ENCODE measurements at regions not wholly inside any gene's neighbourhood (a gene's known extent, or its start where the extent isn't known, plus 50 kb on each side); places are given as distances from the start of the nearest gene placed in this dataset.
"Not testable (repeated sequence)": the region's sequence is repeated elsewhere in the genome, so short reads cannot be mapped to it uniquely, and the experiment has no call there.

DNA sequence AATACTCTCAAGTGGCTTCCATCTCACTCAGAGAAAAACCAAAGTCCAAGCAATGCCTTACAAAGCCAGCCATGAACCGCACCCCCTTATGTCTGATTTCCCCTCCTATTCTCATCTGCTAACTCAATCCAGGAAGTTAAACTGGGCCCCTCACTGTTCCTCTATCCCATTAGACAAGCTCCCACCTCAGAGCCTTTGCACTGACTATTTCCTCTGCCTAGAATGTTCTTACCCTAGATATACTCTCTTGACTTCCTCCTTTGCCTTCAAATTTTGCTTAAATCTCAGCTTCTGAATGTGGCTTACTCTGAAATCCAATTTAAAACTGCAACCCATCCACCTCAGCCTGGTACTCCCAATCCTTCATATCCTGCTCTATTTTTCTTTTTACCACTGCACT is 257.0 kb upstream of the USP15 start:
- H3K4me1 ChIP-seq (ENCODE audit: control insufficient read depth in 2 of 2, insufficient read depth in 2 of 2, low read length in 2 of 2): no peaks in the 10 kb centered on the region
- H3K27me3 ChIP-seq (ENCODE audit: control insufficient read depth in 2 of 2, insufficient read depth in 2 of 2, low read length in 2 of 2): no peaks in the 10 kb centered on the region
- no peak overlapping the region for H3K4me3 ChIP-seq (ENCODE audit: low read length in 2 of 2)
- no peaks in the 10 kb centered on the region for H3K36me3 ChIP-seq (ENCODE audit: control insufficient read depth in 2 of 2, insufficient read depth in 2 of 2, low read length in 2 of 2)
- no peak overlapping the region for H3K9ac ChIP-seq (ENCODE audit: low read depth in 1 of 2, low read length in 2 of 2)
- H3K27ac ChIP-seq (ENCODE audit: low read depth in 2 of 2, low read length in 2 of 2): no peak overlapping the region
- no peaks in the 10 kb centered on the region for H3K9me3 ChIP-seq (ENCODE audit: control insufficient read depth in 2 of 2, low read length in 2 of 2)

DNA sequence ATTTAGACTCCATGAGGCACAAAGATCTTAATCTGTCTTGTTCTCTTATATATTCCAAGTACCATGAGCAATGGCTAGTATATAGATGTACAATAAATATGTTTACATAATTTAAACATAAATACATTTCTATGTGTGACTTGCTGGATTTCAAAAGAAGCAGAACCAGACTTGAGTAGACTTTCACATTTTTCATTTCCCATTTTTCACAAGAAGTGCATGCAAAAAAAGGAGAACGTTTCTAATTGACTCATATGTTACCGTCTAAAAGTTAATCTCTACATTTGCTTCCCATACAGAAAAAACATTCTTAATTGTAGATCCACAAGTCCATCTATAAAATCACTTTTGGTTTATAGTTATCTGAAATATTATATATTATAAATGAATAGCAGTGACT is 256.5 kb upstream of the USP15 start:
- Histone ChIP-seq H3K27ac (ENCODE audit: low read depth in 2 of 2, low read length in 2 of 2) (no peak overlapping the region), H3K4me3 (ENCODE audit: low read length in 2 of 2) (no peak overlapping the region), H3K36me3 (ENCODE audit: control insufficient read depth in 2 of 2, insufficient read depth in 2 of 2, low read length in 2 of 2) (no peaks in the 10 kb centered on the region), H3K27me3 (ENCODE audit: control insufficient read depth in 2 of 2, insufficient read depth in 2 of 2, low read length in 2 of 2) (no peaks in the 10 kb centered on the region), H3K9ac (ENCODE audit: low read depth in 1 of 2, low read length in 2 of 2) (no peak overlapping the region), H3K9me3 (ENCODE audit: control insufficient read depth in 2 of 2, low read length in 2 of 2) (no peaks in the 10 kb centered on the region), H3K4me1 (ENCODE audit: control insufficient read depth in 2 of 2, insufficient read depth in 2 of 2, low read length in 2 of 2) (no peaks in the 10 kb centered on the region)

DNA sequence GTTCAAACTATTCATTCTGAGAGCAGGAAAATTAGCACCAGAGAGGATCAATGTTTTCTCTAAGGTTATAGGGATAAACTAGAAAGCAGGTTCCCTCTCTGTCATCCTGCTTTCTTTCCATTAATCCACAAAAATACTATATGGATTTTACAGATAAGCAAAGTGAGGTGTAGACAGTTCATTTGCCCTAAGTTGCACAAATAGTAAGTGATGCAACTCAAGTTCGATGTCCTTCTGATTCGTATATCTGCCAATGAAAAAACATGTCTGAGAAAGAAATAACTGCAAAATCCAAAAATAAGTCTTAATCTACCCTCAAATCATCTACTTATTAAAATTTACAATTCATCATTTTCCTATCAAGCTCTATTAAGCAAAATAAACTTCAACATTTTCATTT is 254.6 kb upstream of the USP15 start:
- H3K27me3 ChIP-seq (ENCODE audit: control insufficient read depth in 2 of 2, insufficient read depth in 2 of 2, low read length in 2 of 2): no peaks in the 10 kb centered on the region
- H3K9me3 ChIP-seq (ENCODE audit: control insufficient read depth in 2 of 2, low read length in 2 of 2): no peaks in the 10 kb centered on the region
- no peak overlapping the region for H3K9ac ChIP-seq (ENCODE audit: low read depth in 1 of 2, low read length in 2 of 2)
- no peaks in the 10 kb centered on the region for H3K4me1 ChIP-seq (ENCODE audit: control insufficient read depth in 2 of 2, insufficient read depth in 2 of 2, low read length in 2 of 2)
- no peaks in the 10 kb centered on the region for H3K36me3 ChIP-seq (ENCODE audit: control insufficient read depth in 2 of 2, insufficient read depth in 2 of 2, low read length in 2 of 2)
- H3K4me3 ChIP-seq (ENCODE audit: low read length in 2 of 2): no peak overlapping the region
- H3K27ac ChIP-seq (ENCODE audit: low read depth in 2 of 2, low read length in 2 of 2): no peak overlapping the region

DNA sequence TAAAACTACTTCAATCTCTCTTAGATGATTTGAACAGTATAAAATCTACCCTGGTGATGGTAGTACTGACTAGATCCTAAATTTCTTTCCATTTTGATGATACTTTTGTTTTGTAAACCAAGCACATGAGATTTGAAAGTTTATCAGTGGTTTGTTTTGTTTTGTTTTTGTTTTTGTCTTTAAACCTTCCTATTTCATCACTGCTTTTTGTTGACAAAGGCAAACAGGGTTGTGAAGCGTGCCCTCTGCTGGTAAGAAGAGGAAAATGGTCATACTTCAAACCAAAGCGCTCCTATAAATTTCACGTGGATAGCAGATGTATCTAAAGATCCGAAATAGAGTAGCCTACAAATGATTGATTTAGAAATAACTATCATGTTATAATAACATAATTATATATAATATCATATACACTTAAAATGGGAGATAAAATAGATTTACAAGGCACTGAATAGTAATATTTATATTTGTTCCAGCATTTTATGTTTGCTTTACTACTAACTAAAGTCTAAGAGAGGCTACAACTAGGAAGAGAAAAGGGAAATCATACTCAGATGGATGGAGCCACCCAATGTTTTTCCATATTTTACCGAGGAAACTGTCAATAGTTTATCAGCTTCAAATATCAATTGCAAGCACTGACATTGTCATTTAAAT is 254.0 kb upstream of the USP15 start:
- no peaks in the 10 kb centered on the region for H3K27me3 ChIP-seq (ENCODE audit: control insufficient read depth in 2 of 2, insufficient read depth in 2 of 2, low read length in 2 of 2)
- H3K27ac ChIP-seq (ENCODE audit: low read depth in 2 of 2, low read length in 2 of 2): no peak overlapping the region
- H3K36me3 ChIP-seq (ENCODE audit: control insufficient read depth in 2 of 2, insufficient read depth in 2 of 2, low read length in 2 of 2): no peaks in the 10 kb centered on the region
- no peaks in the 10 kb centered on the region for H3K9me3 ChIP-seq (ENCODE audit: control insufficient read depth in 2 of 2, low read length in 2 of 2)
- no peak overlapping the region for H3K9ac ChIP-seq (ENCODE audit: low read depth in 1 of 2, low read length in 2 of 2)
- no peak overlapping the region for H3K4me3 ChIP-seq (ENCODE audit: low read length in 2 of 2)
- no peaks in the 10 kb centered on the region for H3K4me1 ChIP-seq (ENCODE audit: control insufficient read depth in 2 of 2, insufficient read depth in 2 of 2, low read length in 2 of 2)

DNA sequence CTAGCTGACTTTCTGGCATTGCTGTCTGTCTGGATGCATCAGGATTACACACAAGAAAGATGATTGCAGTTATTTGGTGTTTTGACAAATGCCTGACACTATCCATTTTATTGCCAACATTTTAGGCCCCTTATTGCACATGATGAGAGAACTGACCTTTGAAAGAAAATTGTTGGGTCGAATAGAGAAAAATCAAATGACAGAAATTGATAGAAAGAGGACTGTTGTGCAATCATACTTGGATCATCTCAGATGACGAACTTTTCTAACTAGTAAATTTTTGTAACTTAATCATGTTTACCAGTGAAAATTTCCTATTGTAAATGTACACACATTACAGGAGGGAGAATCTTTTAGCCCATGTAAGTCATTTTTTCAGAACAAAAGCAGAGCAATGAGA is 251.5 kb upstream of the USP15 start:
- H3K4me3 ChIP-seq (ENCODE audit: low read length in 2 of 2): no peak overlapping the region
- H3K9ac ChIP-seq (ENCODE audit: low read depth in 1 of 2, low read length in 2 of 2): no peak overlapping the region
- no peaks in the 10 kb centered on the region for H3K27me3 ChIP-seq (ENCODE audit: control insufficient read depth in 2 of 2, insufficient read depth in 2 of 2, low read length in 2 of 2)
- H3K4me1 ChIP-seq (ENCODE audit: control insufficient read depth in 2 of 2, insufficient read depth in 2 of 2, low read length in 2 of 2): no peaks in the 10 kb centered on the region
- no peak overlapping the region for H3K27ac ChIP-seq (ENCODE audit: low read depth in 2 of 2, low read length in 2 of 2)
- no peaks in the 10 kb centered on the region for H3K36me3 ChIP-seq (ENCODE audit: control insufficient read depth in 2 of 2, insufficient read depth in 2 of 2, low read length in 2 of 2)
- H3K9me3 ChIP-seq (ENCODE audit: control insufficient read depth in 2 of 2, low read length in 2 of 2): no peaks in the 10 kb centered on the region

DNA sequence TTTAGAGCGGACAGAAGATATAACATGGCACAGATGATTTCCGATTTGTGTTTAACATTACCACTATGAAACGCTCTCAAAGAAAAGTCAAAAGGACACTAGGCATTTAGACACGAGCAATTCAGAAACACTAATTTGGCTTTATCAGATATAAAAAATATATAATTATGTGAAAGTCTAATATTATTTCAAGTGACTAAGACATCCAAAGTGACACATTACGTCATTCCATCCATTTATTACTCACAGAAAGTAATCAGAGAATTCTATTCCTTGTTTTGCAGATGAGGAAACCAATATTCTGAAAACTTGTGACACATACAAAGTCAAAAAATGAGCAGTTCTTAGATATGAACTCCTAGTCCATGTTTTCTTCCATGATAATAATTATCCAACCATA is 250.8 kb upstream of the USP15 start:
- Histone ChIP-seq H3K9me3 (ENCODE audit: control insufficient read depth in 2 of 2, low read length in 2 of 2) (no peaks in the 10 kb centered on the region), H3K27ac (ENCODE audit: low read depth in 2 of 2, low read length in 2 of 2) (no peak overlapping the region), H3K9ac (ENCODE audit: low read depth in 1 of 2, low read length in 2 of 2) (no peak overlapping the region), H3K4me1 (ENCODE audit: control insufficient read depth in 2 of 2, insufficient read depth in 2 of 2, low read length in 2 of 2) (no peaks in the 10 kb centered on the region), H3K4me3 (ENCODE audit: low read length in 2 of 2) (no peak overlapping the region), H3K36me3 (ENCODE audit: control insufficient read depth in 2 of 2, insufficient read depth in 2 of 2, low read length in 2 of 2) (no peaks in the 10 kb centered on the region), H3K27me3 (ENCODE audit: control insufficient read depth in 2 of 2, insufficient read depth in 2 of 2, low read length in 2 of 2) (no peaks in the 10 kb centered on the region)

DNA sequence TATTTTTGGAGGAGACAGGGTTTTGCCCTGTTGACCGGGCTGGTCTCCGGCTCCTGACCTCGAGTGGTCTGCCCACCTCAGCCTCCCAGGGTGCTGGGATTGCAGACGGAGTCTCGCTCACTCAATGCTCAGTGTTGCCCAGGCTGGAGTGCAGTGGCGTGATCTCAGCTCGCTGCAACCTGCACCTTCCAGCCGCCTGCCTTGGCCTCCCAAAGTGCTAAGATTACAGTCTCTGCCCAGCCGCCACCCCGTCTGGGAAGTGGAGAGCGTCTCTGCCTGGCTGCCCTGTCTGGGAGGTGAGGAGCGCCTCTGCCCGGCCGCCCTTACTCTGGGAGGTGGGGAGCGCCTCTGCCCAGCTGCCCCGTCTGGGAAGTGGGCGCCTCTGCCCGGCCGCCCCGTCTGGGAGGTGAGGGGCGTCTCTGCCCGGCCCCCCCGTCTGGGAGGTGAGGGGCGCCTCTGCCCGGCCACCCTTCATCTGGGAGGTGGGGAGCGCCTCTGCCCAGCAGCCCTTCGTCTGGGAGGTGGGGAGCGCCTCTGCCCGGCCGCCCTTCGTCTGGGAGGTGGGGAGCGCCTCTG is 249.8 kb upstream of the USP15 start:
- H3K27ac ChIP-seq (ENCODE audit: low read depth in 2 of 2, low read length in 2 of 2); H3K9ac ChIP-seq (ENCODE audit: low read depth in 1 of 2, low read length in 2 of 2); H3K27me3 ChIP-seq (ENCODE audit: control insufficient read depth in 2 of 2, insufficient read depth in 2 of 2, low read length in 2 of 2); H3K9me3 ChIP-seq (ENCODE audit: control insufficient read depth in 2 of 2, low read length in 2 of 2); H3K4me3 ChIP-seq (ENCODE audit: low read length in 2 of 2); H3K4me1 ChIP-seq (ENCODE audit: control insufficient read depth in 2 of 2, insufficient read depth in 2 of 2, low read length in 2 of 2); H3K36me3 ChIP-seq (ENCODE audit: control insufficient read depth in 2 of 2, insufficient read depth in 2 of 2, low read length in 2 of 2): not testable (repeated sequence)

DNA sequence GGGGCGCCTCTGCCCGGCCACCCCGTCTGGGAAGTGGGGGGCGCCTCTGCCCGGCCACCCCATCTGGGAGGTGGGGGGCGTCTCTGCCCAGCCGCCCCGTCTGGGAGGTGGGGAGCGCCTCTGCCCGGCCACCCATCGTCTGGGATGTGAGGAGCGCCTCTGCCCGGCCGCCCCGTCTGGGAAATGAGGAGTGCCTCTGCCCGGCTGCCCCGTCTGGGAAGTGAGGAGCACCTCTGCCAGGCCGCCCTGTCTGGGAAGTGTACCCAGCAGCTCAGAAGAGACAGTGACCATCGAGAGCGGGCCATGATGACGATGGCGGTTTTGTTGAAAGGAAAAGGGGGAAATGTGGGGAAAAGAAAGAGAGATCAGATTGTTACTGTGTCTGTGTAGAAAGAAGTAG is 249.2 kb upstream of the USP15 start:
- H3K9ac ChIP-seq (ENCODE audit: low read depth in 1 of 2, low read length in 2 of 2); H3K4me1 ChIP-seq (ENCODE audit: control insufficient read depth in 2 of 2, insufficient read depth in 2 of 2, low read length in 2 of 2); H3K27ac ChIP-seq (ENCODE audit: low read depth in 2 of 2, low read length in 2 of 2); H3K36me3 ChIP-seq (ENCODE audit: control insufficient read depth in 2 of 2, insufficient read depth in 2 of 2, low read length in 2 of 2); H3K9me3 ChIP-seq (ENCODE audit: control insufficient read depth in 2 of 2, low read length in 2 of 2); H3K4me3 ChIP-seq (ENCODE audit: low read length in 2 of 2); H3K27me3 ChIP-seq (ENCODE audit: control insufficient read depth in 2 of 2, insufficient read depth in 2 of 2, low read length in 2 of 2): not testable (repeated sequence)

DNA sequence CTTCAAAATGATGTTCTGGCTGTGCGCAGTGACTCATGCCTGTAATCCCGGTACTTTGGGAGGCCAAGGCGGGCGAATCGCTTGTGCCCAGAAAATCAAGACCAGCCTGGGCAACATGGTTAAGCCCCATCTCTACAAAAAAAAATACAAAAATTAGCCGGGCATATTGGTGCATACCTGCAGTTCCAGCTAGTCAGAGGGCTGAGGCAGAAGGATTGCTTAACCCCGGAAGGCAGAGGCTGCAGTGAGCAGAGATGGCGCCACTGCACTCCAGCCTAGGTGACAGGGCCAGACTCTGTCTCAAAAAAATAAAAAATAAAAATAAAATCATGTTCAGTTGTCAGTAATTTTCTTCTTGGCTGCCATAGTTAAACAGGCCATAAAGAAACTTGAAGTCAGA is 245.9 kb upstream of the USP15 start:
- no peaks in the 10 kb centered on the region for H3K4me1 ChIP-seq (ENCODE audit: control insufficient read depth in 2 of 2, insufficient read depth in 2 of 2, low read length in 2 of 2)
- H3K27me3 ChIP-seq (ENCODE audit: control insufficient read depth in 2 of 2, insufficient read depth in 2 of 2, low read length in 2 of 2): no peaks in the 10 kb centered on the region
- H3K9me3 ChIP-seq (ENCODE audit: control insufficient read depth in 2 of 2, low read length in 2 of 2): no peaks in the 10 kb centered on the region
- no peak overlapping the region for H3K4me3 ChIP-seq (ENCODE audit: low read length in 2 of 2)
- H3K27ac ChIP-seq (ENCODE audit: low read depth in 2 of 2, low read length in 2 of 2): no peak overlapping the region
- H3K36me3 ChIP-seq (ENCODE audit: control insufficient read depth in 2 of 2, insufficient read depth in 2 of 2, low read length in 2 of 2): no peaks in the 10 kb centered on the region
- H3K9ac ChIP-seq (ENCODE audit: low read depth in 1 of 2, low read length in 2 of 2): no peak overlapping the region

DNA sequence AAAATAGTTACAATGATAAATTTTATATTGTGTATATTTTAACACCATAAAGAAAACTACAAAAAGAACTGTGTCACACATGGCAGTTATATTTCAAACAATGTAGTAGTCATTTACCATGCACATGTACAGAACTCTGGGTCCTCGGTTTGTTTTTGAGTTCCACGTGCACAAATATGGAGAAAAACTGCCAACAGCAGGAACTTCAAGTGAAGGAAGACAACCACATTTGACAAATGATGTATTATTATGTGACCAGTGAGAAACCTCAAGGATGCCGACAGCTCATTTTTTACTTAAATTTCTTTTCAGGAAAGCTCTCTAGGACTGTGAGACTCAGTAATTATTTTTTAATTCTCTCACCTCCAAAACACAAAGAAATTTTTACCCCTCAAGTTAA is 244.2 kb upstream of the USP15 start:
- no peak overlapping the region for H3K9ac ChIP-seq (ENCODE audit: low read depth in 1 of 2, low read length in 2 of 2)
- H3K27ac ChIP-seq (ENCODE audit: low read depth in 2 of 2, low read length in 2 of 2): no peak overlapping the region
- H3K4me3 ChIP-seq (ENCODE audit: low read length in 2 of 2): no peak overlapping the region
- H3K36me3 ChIP-seq (ENCODE audit: control insufficient read depth in 2 of 2, insufficient read depth in 2 of 2, low read length in 2 of 2): no peaks in the 10 kb centered on the region
- no peaks in the 10 kb centered on the region for H3K9me3 ChIP-seq (ENCODE audit: control insufficient read depth in 2 of 2, low read length in 2 of 2)
- H3K4me1 ChIP-seq (ENCODE audit: control insufficient read depth in 2 of 2, insufficient read depth in 2 of 2, low read length in 2 of 2): no peaks in the 10 kb centered on the region
- H3K27me3 ChIP-seq (ENCODE audit: control insufficient read depth in 2 of 2, insufficient read depth in 2 of 2, low read length in 2 of 2): no peaks in the 10 kb centered on the region

DNA sequence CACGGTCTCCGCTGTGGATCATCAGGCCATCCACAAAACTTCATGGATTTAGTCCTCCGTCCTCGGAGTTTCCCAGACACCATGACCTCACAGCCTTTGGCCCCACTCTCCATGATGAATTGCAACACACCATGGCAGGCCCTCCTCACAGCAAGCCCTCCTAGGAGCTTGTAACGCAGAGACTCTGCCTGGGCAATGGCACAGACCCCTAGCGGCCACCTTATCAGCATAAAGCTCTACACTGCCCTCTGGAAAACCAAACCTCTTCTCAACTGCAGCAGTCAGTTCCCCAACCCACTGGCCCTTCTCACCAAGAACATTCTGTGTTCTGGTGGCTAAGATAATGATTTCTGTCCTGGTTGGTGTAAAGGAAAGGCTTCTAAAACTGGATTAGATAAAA is 238.4 kb upstream of the USP15 start:
- Histone ChIP-seq H3K9ac (ENCODE audit: low read depth in 1 of 2, low read length in 2 of 2) (no peak overlapping the region), H3K36me3 (ENCODE audit: control insufficient read depth in 2 of 2, insufficient read depth in 2 of 2, low read length in 2 of 2) (no peaks in the 10 kb centered on the region)

More for the DNA sequence above, 238.4 kb upstream of the USP15 start:
- Histone ChIP-seq H3K4me1 (ENCODE audit: control insufficient read depth in 2 of 2, insufficient read depth in 2 of 2, low read length in 2 of 2) (no peaks in the 10 kb centered on the region), H3K4me3 (ENCODE audit: low read length in 2 of 2) (no peak overlapping the region), H3K27me3 (ENCODE audit: control insufficient read depth in 2 of 2, insufficient read depth in 2 of 2, low read length in 2 of 2) (no peaks in the 10 kb centered on the region), H3K27ac (ENCODE audit: low read depth in 2 of 2, low read length in 2 of 2) (no peak overlapping the region), H3K9me3 (ENCODE audit: control insufficient read depth in 2 of 2, low read length in 2 of 2) (no peaks in the 10 kb centered on the region)
